Lower leg skin (tissue), 3 donors: ENCODE measurements at regions not wholly inside any gene's neighbourhood (a gene's known extent, or its start where the extent isn't known, plus 50 kb on each side); places are given as distances from the start of the nearest gene placed in this dataset.

ENCODE experiments used
- POLR2A ChIP-seq, 2 donors: fragments of 450-650 bp; IDR thresholded peaks; one replicate each; pipeline ENCODE4 v1.6.1; 2016 to 2017; ENCODE audit warnings: antibody characterized with exemption in 2 of 2, mild to moderate bottlenecking in 1 of 2, moderate library complexity in 1 of 2
- TF ChIP-seq, protein P1 (sequence below), 3 donors: fragments of 450-650 bp; IDR thresholded peaks; one replicate each; pipeline ENCODE4 v1.5.1; 2016; ENCODE audit warnings: antibody characterized with exemption in 3 of 3, mild to moderate bottlenecking in 3 of 3, moderate library complexity in 2 of 3

- TF ChIP-seq, protein P1, sequence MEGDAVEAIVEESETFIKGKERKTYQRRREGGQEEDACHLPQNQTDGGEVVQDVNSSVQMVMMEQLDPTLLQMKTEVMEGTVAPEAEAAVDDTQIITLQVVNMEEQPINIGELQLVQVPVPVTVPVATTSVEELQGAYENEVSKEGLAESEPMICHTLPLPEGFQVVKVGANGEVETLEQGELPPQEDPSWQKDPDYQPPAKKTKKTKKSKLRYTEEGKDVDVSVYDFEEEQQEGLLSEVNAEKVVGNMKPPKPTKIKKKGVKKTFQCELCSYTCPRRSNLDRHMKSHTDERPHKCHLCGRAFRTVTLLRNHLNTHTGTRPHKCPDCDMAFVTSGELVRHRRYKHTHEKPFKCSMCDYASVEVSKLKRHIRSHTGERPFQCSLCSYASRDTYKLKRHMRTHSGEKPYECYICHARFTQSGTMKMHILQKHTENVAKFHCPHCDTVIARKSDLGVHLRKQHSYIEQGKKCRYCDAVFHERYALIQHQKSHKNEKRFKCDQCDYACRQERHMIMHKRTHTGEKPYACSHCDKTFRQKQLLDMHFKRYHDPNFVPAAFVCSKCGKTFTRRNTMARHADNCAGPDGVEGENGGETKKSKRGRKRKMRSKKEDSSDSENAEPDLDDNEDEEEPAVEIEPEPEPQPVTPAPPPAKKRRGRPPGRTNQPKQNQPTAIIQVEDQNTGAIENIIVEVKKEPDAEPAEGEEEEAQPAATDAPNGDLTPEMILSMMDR (IDR thresholded peaks at IDR 0.05) = no peak
- TF ChIP-seq POLR2A (IDR thresholded peaks at IDR 0.05) = no peak
These were observed 1382.8 kb upstream of the CDH9 start for GRCh38 chr5:28421141-28421540.
